ENCODE measurements at regions not wholly inside any gene's neighbourhood (a gene's known extent, or its start where the extent isn't known, plus 50 kb on each side); places are given as distances from the start of the nearest gene placed in this dataset.

- peak; percentile 27 for DNase-seq (ENCODE audit: low read depth, low spot score)
- no peaks in the 10 kb centered on the region for H3K36me3 ChIP-seq (ENCODE audit: insufficient read depth, insufficient read length, low read length)
- no peaks in the 10 kb centered on the region for H3K27me3 ChIP-seq (ENCODE audit: insufficient read depth, insufficient read length)
- TF ChIP-seq ZNF274 (IDR thresholded peaks at IDR 0.05; ENCODE audit: low read depth, low read length) (no peak), SUZ12 (IDR thresholded peaks at IDR 0.05; ENCODE audit: extremely low read depth, insufficient read depth, insufficient read length) (no peak), YY1 (IDR thresholded peaks at IDR 0.05; ENCODE audit: insufficient read depth, insufficient read length) (no peak)
- no peak overlapping the region for H3K9ac ChIP-seq (ENCODE audit: insufficient read length, low read depth)
- no peaks in the 10 kb centered on the region for H3K9me3 ChIP-seq (ENCODE audit: insufficient read depth, low read length)
- H3K4me1 ChIP-seq (ENCODE audit: insufficient read depth, insufficient read length), result no peaks in the 10 kb centered on the region
- no peak overlapping the region for H3K4me3 ChIP-seq (ENCODE audit: insufficient read length, low read depth)
Observed at GRCh38 chr14:22314183-22314820, 274.7 kb downstream of the DAD1 start.

- no peak for TF ChIP-seq ZNF274 (IDR thresholded peaks at IDR 0.05; ENCODE audit: low read depth, low read length)
- no peak overlapping the region for H3K4me3 ChIP-seq (ENCODE audit: insufficient read length, low read depth)
- H3K9ac ChIP-seq (ENCODE audit: insufficient read length, low read depth), result no peak overlapping the region
- H3K27me3 ChIP-seq (ENCODE audit: insufficient read depth, insufficient read length), result no peaks in the 10 kb centered on the region
- no peaks in the 10 kb centered on the region for H3K9me3 ChIP-seq (ENCODE audit: insufficient read depth, low read length)
- no peaks in the 10 kb centered on the region for H3K4me1 ChIP-seq (ENCODE audit: insufficient read depth, insufficient read length)
- no peaks in the 10 kb centered on the region for H3K36me3 ChIP-seq (ENCODE audit: insufficient read depth, insufficient read length, low read length)
- DNase-seq (ENCODE audit: low read depth, low spot score), result no peak
Observed at GRCh38 chr14:22313172-22313801, 275.7 kb downstream of the DAD1 start.

- H3K9ac ChIP-seq (ENCODE audit: insufficient read length, low read depth), result no peak overlapping the region
- no peak overlapping the region for H3K4me3 ChIP-seq (ENCODE audit: insufficient read length, low read depth)
- H3K4me1 ChIP-seq (ENCODE audit: insufficient read depth, insufficient read length), result no peaks in the 10 kb centered on the region
- H3K27me3 ChIP-seq (ENCODE audit: insufficient read depth, insufficient read length), result no peaks in the 10 kb centered on the region
- DNase-seq (ENCODE audit: low read depth, low spot score), result no peak
- H3K9me3 ChIP-seq (ENCODE audit: insufficient read depth, low read length), result no peaks in the 10 kb centered on the region
- TF ChIP-seq SUZ12 (IDR thresholded peaks at IDR 0.05; ENCODE audit: extremely low read depth, insufficient read depth, insufficient read length), result no peak
- no peak for TF ChIP-seq YY1 (IDR thresholded peaks at IDR 0.05; ENCODE audit: insufficient read depth, insufficient read length)
- TF ChIP-seq ZNF274 (IDR thresholded peaks at IDR 0.05; ENCODE audit: low read depth, low read length), result no peak
- H3K36me3 ChIP-seq (ENCODE audit: insufficient read depth, insufficient read length, low read length), result no peaks in the 10 kb centered on the region
Observed at GRCh38 chr14:22311636-22312035, 277.4 kb downstream of the DAD1 start.

GRCh38 chr14:22305607-22306006 is 283.4 kb downstream of the DAD1 start:
- H3K4me1 ChIP-seq (ENCODE audit: insufficient read depth, insufficient read length), result no peaks in the 10 kb centered on the region
- no peaks in the 10 kb centered on the region for H3K27me3 ChIP-seq (ENCODE audit: insufficient read depth, insufficient read length)
- H3K9me3 ChIP-seq (ENCODE audit: insufficient read depth, low read length), result no peaks in the 10 kb centered on the region
- no peak overlapping the region for H3K9ac ChIP-seq (ENCODE audit: insufficient read length, low read depth)
- DNase-seq (ENCODE audit: low read depth, low spot score), result no peak
- no peaks in the 10 kb centered on the region for H3K36me3 ChIP-seq (ENCODE audit: insufficient read depth, insufficient read length, low read length)
- H3K4me3 ChIP-seq (ENCODE audit: insufficient read length, low read depth), result no peak overlapping the region
- TF ChIP-seq SUZ12 (IDR thresholded peaks at IDR 0.05; ENCODE audit: extremely low read depth, insufficient read depth, insufficient read length) (no peak), YY1 (IDR thresholded peaks at IDR 0.05; ENCODE audit: insufficient read depth, insufficient read length) (no peak)

- no peaks in the 10 kb centered on the region for H3K9me3 ChIP-seq (ENCODE audit: insufficient read depth, low read length)
- H3K36me3 ChIP-seq (ENCODE audit: insufficient read depth, insufficient read length, low read length), result no peaks in the 10 kb centered on the region
- H3K27me3 ChIP-seq (ENCODE audit: insufficient read depth, insufficient read length), result no peaks in the 10 kb centered on the region
- no peaks in the 10 kb centered on the region for H3K4me1 ChIP-seq (ENCODE audit: insufficient read depth, insufficient read length)
- H3K4me3 ChIP-seq (ENCODE audit: insufficient read length, low read depth), result no peak overlapping the region
- no peak for DNase-seq (ENCODE audit: low read depth, low spot score)
- TF ChIP-seq SUZ12 (IDR thresholded peaks at IDR 0.05; ENCODE audit: extremely low read depth, insufficient read depth, insufficient read length), result no peak
- 0 out of 2 replicates have a peak, but pooled peaks have one; percentile 19 for TF ChIP-seq ZNF274 (IDR thresholded peaks at IDR 0.05; ENCODE audit: low read depth, low read length)
- H3K9ac ChIP-seq (ENCODE audit: insufficient read length, low read depth), result no peak overlapping the region
Observed at GRCh38 chr14:22304326-22304725, 284.7 kb downstream of the DAD1 start.

- H3K27me3 ChIP-seq (ENCODE audit: insufficient read depth, insufficient read length), result no peaks in the 10 kb centered on the region
- no peaks in the 10 kb centered on the region for H3K9me3 ChIP-seq (ENCODE audit: insufficient read depth, low read length)
- no peak overlapping the region for H3K4me3 ChIP-seq (ENCODE audit: insufficient read length, low read depth)
- no peak for DNase-seq (ENCODE audit: low read depth, low spot score)
- no peak overlapping the region for H3K9ac ChIP-seq (ENCODE audit: insufficient read length, low read depth)
- H3K36me3 ChIP-seq (ENCODE audit: insufficient read depth, insufficient read length, low read length), result no peaks in the 10 kb centered on the region
- no peak for TF ChIP-seq ZNF274 (IDR thresholded peaks at IDR 0.05; ENCODE audit: low read depth, low read length)
- TF ChIP-seq YY1 (IDR thresholded peaks at IDR 0.05; ENCODE audit: insufficient read depth, insufficient read length), result no peak
- TF ChIP-seq SUZ12 (IDR thresholded peaks at IDR 0.05; ENCODE audit: extremely low read depth, insufficient read depth, insufficient read length), result no peak
- no peaks in the 10 kb centered on the region for H3K4me1 ChIP-seq (ENCODE audit: insufficient read depth, insufficient read length)
Observed at GRCh38 chr14:22303589-22304195, 285.3 kb downstream of the DAD1 start.

- no peaks in the 10 kb centered on the region for H3K36me3 ChIP-seq (ENCODE audit: insufficient read depth, insufficient read length, low read length)
- no peak for TF ChIP-seq ZNF274 (IDR thresholded peaks at IDR 0.05; ENCODE audit: low read depth, low read length)
- TF ChIP-seq YY1 (IDR thresholded peaks at IDR 0.05; ENCODE audit: insufficient read depth, insufficient read length), result no peak
- TF ChIP-seq SUZ12 (IDR thresholded peaks at IDR 0.05; ENCODE audit: extremely low read depth, insufficient read depth, insufficient read length), result no peak
- no peak overlapping the region for H3K4me3 ChIP-seq (ENCODE audit: insufficient read length, low read depth)
- no peak overlapping the region for H3K9ac ChIP-seq (ENCODE audit: insufficient read length, low read depth)
- H3K27me3 ChIP-seq (ENCODE audit: insufficient read depth, insufficient read length), result no peaks in the 10 kb centered on the region
- DNase-seq (ENCODE audit: low read depth, low spot score), result no peak
- no peaks in the 10 kb centered on the region for H3K9me3 ChIP-seq (ENCODE audit: insufficient read depth, low read length)
- no peaks in the 10 kb centered on the region for H3K4me1 ChIP-seq (ENCODE audit: insufficient read depth, insufficient read length)
Observed at GRCh38 chr14:22300646-22301045, 288.4 kb downstream of the DAD1 start.

Measured in NT2/D1 (cell line).